ENCODE measurements at regions not wholly inside any gene's neighbourhood (a gene's known extent, or its start where the extent isn't known, plus 50 kb on each side); places are given as distances from the start of the nearest gene placed in this dataset.

- TF ChIP-seq CTCF (IDR thresholded peaks at IDR 0.05): no peak
- no peak for TF ChIP-seq POLR2A (IDR thresholded peaks at IDR 0.05)
These were observed 307.0 kb downstream of the PCNX1 start for GRCh38 chr14:71214241-71214640.
